Loucy (cell line): ENCODE measurements at regions not wholly inside any gene's neighbourhood (a gene's known extent, or its start where the extent isn't known, plus 50 kb on each side); places are given as distances from the start of the nearest gene placed in this dataset.

Experiments used
- H2AFZ ChIP-seq: fragments of 200-600 bp; sonication (generic); 2 replicates; pipeline ENCODE4 v1.6.0; 2016; ENCODE audit warnings: antibody characterized with exemption, mild to moderate bottlenecking, low read length, moderate library complexity
- H3F3A ChIP-seq: fragments of 200-600 bp; 2 replicates; pipeline ENCODE4 v1.6.0; 2016; ENCODE audit warnings: antibody characterized with exemption, low read depth, mild to moderate bottlenecking
- H3K27me3 ChIP-seq: fragments of 200-600 bp; sonication (generic); 2 replicates; pipeline ENCODE4 v1.6.1; 2014; ENCODE audit warnings: low read length, mild to moderate bottlenecking; ENCODE audit not compliant: insufficient read depth, poor library complexity, severe bottlenecking
- H3K36me3 ChIP-seq: fragments of 200-600 bp; sonication (generic); 2 replicates; pipeline ENCODE4 v1.6.1; 2016; ENCODE audit warnings: low read length; ENCODE audit not compliant: insufficient read depth
- H3K4me1 ChIP-seq: fragments of 200-600 bp; sonication (generic); 2 replicates; pipeline ENCODE4 v1.5.1; 2014; ENCODE audit warnings: low read length, mild to moderate bottlenecking; ENCODE audit not compliant: insufficient read depth, poor library complexity, severe bottlenecking
- H3K4me2 ChIP-seq: fragments of 200-600 bp; sonication (generic); 2 replicates; pipeline ENCODE4 v1.6.0; 2014; ENCODE audit warnings: antibody characterized with exemption, low read length, low read depth, mild to moderate bottlenecking; ENCODE audit not compliant: poor library complexity, severe bottlenecking
- H3K4me3 ChIP-seq: fragments of 200-600 bp; sonication (generic); 2 replicates; pipeline ENCODE4 v1.5.1; 2014; ENCODE audit warnings: low read length, mild to moderate bottlenecking, mixed read lengths; ENCODE audit not compliant: poor library complexity, severe bottlenecking
- H3K79me2 ChIP-seq: fragments of 200-600 bp; sonication (generic); 2 replicates; pipeline ENCODE4 v1.6.1; 2014; ENCODE audit warnings: low read length; ENCODE audit not compliant: insufficient read depth
- H3K9ac ChIP-seq: fragments of 200-600 bp; sonication (generic); 2 replicates; pipeline ENCODE4 v1.6.0; 2014; ENCODE audit warnings: mild to moderate bottlenecking, low read depth, low read length, moderate library complexity; ENCODE audit not compliant: poor library complexity, severe bottlenecking
- H3K9me2 ChIP-seq: fragments of 200-600 bp; sonication (generic); replicated peaks from 2 replicates; pipeline ENCODE4 v1.6.1; 2016; ENCODE audit warnings: low read depth, low read length, mixed read lengths
- H3K9me3 ChIP-seq: fragments of 200-600 bp; sonication (generic); 2 replicates; pipeline ENCODE4 v1.6.1; 2014; ENCODE audit warnings: mild to moderate bottlenecking, antibody characterized with exemption, low read length, low read depth; ENCODE audit not compliant: insufficient read depth
- H4K20me1 ChIP-seq: fragments of 200-600 bp; sonication (generic); 2 replicates; pipeline ENCODE4 v1.6.0; 2014; ENCODE audit warnings: antibody characterized with exemption, low read length, mild to moderate bottlenecking; ENCODE audit not compliant: insufficient read depth, poor library complexity, severe bottlenecking
- CTCF ChIP-seq: fragments of 200-600 bp; sonication (generic); conservative IDR thresholded peaks from 2 replicates; pipeline ENCODE4 v1.5.1; 2014; ENCODE audit warnings: mild to moderate bottlenecking, antibody characterized with exemption, low read length
- EZH2phosphoT487 ChIP-seq: fragments of 200-600 bp; IDR thresholded peaks from 2 replicates; pipeline ENCODE4 v1.6.1; 2018; ENCODE audit warnings: antibody characterized with exemption, mild to moderate bottlenecking, moderate library complexity, borderline replicate concordance

- Histone ChIP-seq H3K27me3 (no peaks in the 10 kb centered on the region), H3K4me1 (no peaks in the 10 kb centered on the region), H3K9me2 (no peaks in the 10 kb centered on the region), H3K36me3 (no peaks in the 10 kb centered on the region), H3K79me2 (no peaks in the 10 kb centered on the region), H2AFZ (no peak overlapping the region), H4K20me1 (no peaks in the 10 kb centered on the region), H3F3A (no peaks in the 10 kb centered on the region), H3K4me3 (no peak overlapping the region), H3K9me3 (no peaks in the 10 kb centered on the region), H3K9ac (no peak overlapping the region), H3K4me2 (no peak overlapping the region)
- TF ChIP-seq CTCF (no peak), EZH2phosphoT487 (no peak)
Observed at GRCh38 chr1:57860931-57861565, 437.2 kb upstream of the DAB1 start.

- H3K4me3 ChIP-seq: no peak overlapping the region
- H4K20me1 ChIP-seq: no peaks in the 10 kb centered on the region
- no peak overlapping the region for H3K4me2 ChIP-seq
- H2AFZ ChIP-seq: no peak overlapping the region
- no peak overlapping the region for H3K9ac ChIP-seq
- no peaks in the 10 kb centered on the region for H3F3A ChIP-seq
- no peaks in the 10 kb centered on the region for H3K9me3 ChIP-seq
- no peaks in the 10 kb centered on the region for H3K36me3 ChIP-seq
- H3K4me1 ChIP-seq: no peaks in the 10 kb centered on the region
- no peaks in the 10 kb centered on the region for H3K27me3 ChIP-seq
- H3K79me2 ChIP-seq: no peaks in the 10 kb centered on the region
- H3K9me2 ChIP-seq: no peaks in the 10 kb centered on the region
- no peak for TF ChIP-seq CTCF
- TF ChIP-seq EZH2phosphoT487: no peak
Observed at GRCh38 chr1:57860325-57860724, 436.5 kb upstream of the DAB1 start.

GRCh38 chr1:57858740-57859139, 434.9 kb upstream of the DAB1 start:
- TF ChIP-seq CTCF (no peak), EZH2phosphoT487 (no peak)

More at GRCh38 chr1:57858740-57859139, 434.9 kb upstream of the DAB1 start:
- Histone ChIP-seq H3F3A (no peaks in the 10 kb centered on the region), H3K9me2 (no peaks in the 10 kb centered on the region), H3K27me3 (no peaks in the 10 kb centered on the region), H4K20me1 (no peaks in the 10 kb centered on the region), H3K36me3 (no peaks in the 10 kb centered on the region), H3K79me2 (no peaks in the 10 kb centered on the region), H3K9me3 (no peaks in the 10 kb centered on the region), H3K4me3 (no peak overlapping the region), H3K9ac (no peak overlapping the region), H3K4me1 (no peaks in the 10 kb centered on the region), H2AFZ (no peak overlapping the region), H3K4me2 (no peak overlapping the region)
